Central memory CD8-positive, alpha-beta T cell (primary cell): ENCODE measurements at regions not wholly inside any gene's neighbourhood (a gene's known extent, or its start where the extent isn't known, plus 50 kb on each side); places are given as distances from the start of the nearest gene placed in this dataset.
A peak's percentile ranks its signal among the peaks of the same experiment; 100 is the strongest.

Experiments used
- ATAC-seq: fragments of 150-1000 bp; cut with Tn5 transposase; replicated peaks from 2 replicates; pipeline ENCODE4 v1.10.0; 2022; ENCODE audit warnings: mild to moderate bottlenecking, moderate FRiP score, moderate number of reproducible peaks; ENCODE audit not compliant: poor library complexity, severe bottlenecking; ENCODE audit errors: extremely low read depth
- DNase-seq, 2 donors: peaks; one replicate each; pipeline ENCODE4 v3.0.0; 2021; ENCODE audit warnings: low spot score in 2 of 2
- H3K27ac Mint-ChIP-seq: one replicate; pipeline ENCODE4 v1.8.0; 2022; ENCODE audit warnings: low read depth, mild to moderate bottlenecking, moderate library complexity, mixed read lengths
- H3K27me3 Mint-ChIP-seq: one replicate; pipeline ENCODE4 v1.8.0; 2022; ENCODE audit warnings: mixed read lengths
- H3K36me3 Mint-ChIP-seq: one replicate; pipeline ENCODE4 v1.8.0; 2022; ENCODE audit warnings: mild to moderate bottlenecking, moderate library complexity, mixed read lengths; ENCODE audit not compliant: insufficient read depth
- H3K4me1 Mint-ChIP-seq: one replicate; pipeline ENCODE4 v1.8.0; 2022; ENCODE audit warnings: mixed read lengths
- H3K4me3 Mint-ChIP-seq: one replicate; pipeline ENCODE4 v1.8.0; 2022; ENCODE audit warnings: mild to moderate bottlenecking, moderate library complexity, mixed read lengths
- H3K9me3 Mint-ChIP-seq: one replicate; pipeline ENCODE4 v1.8.0; 2022; ENCODE audit warnings: mixed read lengths

DNA sequence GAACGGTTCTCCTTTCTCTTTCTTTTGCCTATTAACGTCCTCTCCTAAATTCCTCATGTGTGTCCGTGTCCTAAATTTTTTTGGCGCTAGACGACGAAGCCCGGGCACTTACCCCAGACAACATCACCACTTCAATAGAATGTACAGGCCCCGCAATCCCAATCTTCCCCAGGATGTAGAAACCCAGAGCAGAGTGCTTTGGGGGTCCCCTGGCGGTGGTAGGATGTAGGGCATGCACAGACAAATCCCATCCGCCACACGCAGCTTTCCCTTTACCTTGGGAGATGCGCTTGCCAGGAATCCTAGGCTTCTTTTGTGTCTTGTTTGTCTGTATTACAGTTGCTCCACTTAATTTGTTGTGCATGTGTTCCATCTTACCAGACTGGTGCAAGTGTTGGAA lies 417.3 kb upstream of the ARID1B start:
- no peak for DNase-seq
- H3K4me1 Mint-ChIP-seq, result no peaks in the 10 kb centered on the region
- H3K36me3 Mint-ChIP-seq, result peaks cover 2% of the 10 kb centered on the region
- no peak overlapping the region for H3K27ac Mint-ChIP-seq
- no peak for ATAC-seq
- H3K4me3 Mint-ChIP-seq, result no peak overlapping the region
- peaks cover 11% of the 10 kb centered on the region for H3K9me3 Mint-ChIP-seq
- peaks cover 30% of the 10 kb centered on the region for H3K27me3 Mint-ChIP-seq

DNA sequence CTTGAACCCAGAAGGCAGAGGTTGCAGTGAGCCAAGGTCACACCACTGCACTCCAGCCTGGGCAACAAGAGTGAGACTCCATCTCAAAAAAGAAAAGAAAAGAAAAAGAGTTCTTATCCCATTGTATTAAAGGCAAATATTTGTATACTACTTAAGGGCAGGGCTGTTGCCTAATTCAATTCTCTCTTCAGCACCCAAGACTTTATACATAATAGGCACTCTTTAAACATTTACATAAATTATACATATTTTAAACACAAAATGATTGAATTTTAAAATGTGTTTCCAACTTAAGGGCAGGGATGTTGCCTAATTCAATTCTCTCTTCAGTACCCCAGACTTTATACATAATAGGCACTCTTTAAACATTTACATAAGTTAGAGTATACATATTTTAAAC lies 424.3 kb upstream of the ARID1B start:
- Mint-ChIP-seq H3K36me3 (peaks cover 2% of the 10 kb centered on the region), H3K4me3 (no peak overlapping the region), H3K9me3 (peaks cover 6% of the 10 kb centered on the region), H3K4me1 (no peaks in the 10 kb centered on the region), H3K27ac (no peak overlapping the region), H3K27me3 (peaks cover 34% of the 10 kb centered on the region)
- no peak for ATAC-seq
- no peak for DNase-seq

DNA sequence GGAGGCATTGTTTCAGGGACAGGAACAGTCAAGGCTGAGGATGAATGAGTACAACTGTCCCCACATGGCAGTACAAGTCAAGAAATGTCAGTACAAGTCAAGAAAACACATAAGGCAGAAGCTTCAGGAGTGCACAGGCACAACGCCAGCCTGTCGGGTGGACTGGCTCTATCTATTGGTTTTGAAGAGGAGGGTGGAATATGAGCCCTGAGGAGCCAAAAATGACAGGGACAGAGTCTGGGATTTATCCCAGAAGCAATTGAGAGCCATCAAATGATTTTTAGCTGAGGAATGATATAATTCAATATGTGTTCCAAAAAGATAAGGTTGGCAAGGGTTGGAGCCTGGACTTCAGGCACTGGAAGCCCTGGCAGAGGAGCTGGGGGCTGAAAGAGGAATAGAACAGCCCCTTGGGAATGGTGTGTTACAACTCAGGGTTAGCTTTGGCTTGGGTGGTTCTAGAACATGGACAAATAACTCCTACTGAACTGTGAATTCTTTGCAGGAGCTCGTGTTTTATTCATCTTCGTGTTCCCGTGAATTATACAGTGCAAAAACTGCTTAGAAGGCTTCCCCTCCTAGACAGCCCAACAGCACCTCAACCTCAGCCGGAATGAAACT lies 425.7 kb upstream of the ARID1B start:
- Mint-ChIP-seq H3K9me3 (no peaks in the 10 kb centered on the region), H3K27ac (no peak overlapping the region), H3K36me3 (no peaks in the 10 kb centered on the region), H3K4me1 (no peaks in the 10 kb centered on the region), H3K4me3 (no peak overlapping the region), H3K27me3 (peaks cover 22% of the 10 kb centered on the region)
- DNase-seq, result no peak
- no peak for ATAC-seq

DNA sequence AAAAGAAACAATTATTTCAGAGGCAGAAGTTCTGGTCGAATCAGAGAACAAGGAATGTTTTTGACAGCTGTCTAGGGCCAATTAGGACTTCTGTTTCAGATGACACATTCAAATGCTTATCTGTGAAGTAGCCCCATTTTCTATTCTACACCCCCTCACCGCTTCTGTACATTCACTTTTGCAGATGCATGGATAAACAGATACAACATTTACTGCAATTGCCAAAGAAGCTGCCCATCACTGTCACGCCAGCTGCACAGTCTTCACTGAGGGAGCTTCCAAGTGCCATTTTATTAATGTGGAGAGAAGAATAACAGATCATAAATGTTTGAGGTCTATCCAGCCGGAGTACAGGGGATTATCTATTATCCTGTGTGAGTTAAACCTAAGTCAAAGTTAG lies 426.8 kb upstream of the ARID1B start:
- ATAC-seq, result no peak
- no peak for DNase-seq
- Mint-ChIP-seq H3K27me3 (peaks cover 22% of the 10 kb centered on the region), H3K9me3 (no peaks in the 10 kb centered on the region), H3K4me1 (no peaks in the 10 kb centered on the region), H3K27ac (no peak overlapping the region), H3K4me3 (no peak overlapping the region), H3K36me3 (no peaks in the 10 kb centered on the region)

DNA sequence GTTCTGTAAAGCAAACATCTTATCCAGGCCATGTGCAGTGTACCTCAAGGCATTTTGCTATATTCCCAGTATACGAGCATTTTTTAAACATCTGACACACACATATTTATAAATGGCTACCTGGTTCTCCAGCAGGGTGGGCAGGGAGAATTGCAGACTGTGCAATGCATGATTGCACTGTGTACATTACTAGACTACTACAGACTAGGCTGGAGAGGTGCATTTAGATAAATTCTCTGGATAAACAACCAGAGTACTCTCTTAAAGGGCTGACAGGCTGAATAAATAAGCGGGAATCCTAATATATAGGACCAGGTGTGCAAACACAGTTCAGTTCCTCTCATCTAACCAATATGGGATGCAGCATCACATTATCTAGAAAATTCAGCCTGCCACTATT lies 428.3 kb upstream of the ARID1B start:
- no peaks in the 10 kb centered on the region for H3K4me1 Mint-ChIP-seq
- H3K27ac Mint-ChIP-seq, result no peak overlapping the region
- ATAC-seq (no peak), DNase-seq (no peak)
- H3K36me3 Mint-ChIP-seq, result no peaks in the 10 kb centered on the region
- peaks cover 22% of the 10 kb centered on the region for H3K27me3 Mint-ChIP-seq
- no peaks in the 10 kb centered on the region for H3K9me3 Mint-ChIP-seq
- no peak overlapping the region for H3K4me3 Mint-ChIP-seq

DNA sequence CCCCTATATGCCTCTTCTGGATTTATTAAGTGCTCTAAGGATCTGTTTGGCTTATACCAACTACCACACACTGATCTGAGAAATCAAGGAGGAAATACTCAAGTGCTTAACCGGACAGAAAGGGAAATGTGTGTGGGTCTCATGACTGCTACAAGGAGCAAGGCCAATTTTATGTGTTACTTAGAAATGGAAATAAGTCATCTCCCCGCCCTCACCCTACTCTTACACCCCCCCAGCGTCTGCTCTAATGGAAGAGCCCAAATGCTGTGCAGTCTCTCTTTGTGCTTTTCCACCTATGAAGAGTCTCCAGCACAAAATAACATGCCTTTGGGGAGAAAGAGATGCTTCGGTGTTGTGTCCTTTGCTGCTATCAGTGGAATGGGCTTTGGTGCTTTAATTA lies 428.8 kb upstream of the ARID1B start:
- Mint-ChIP-seq H3K27me3 (peaks cover 22% of the 10 kb centered on the region), H3K36me3 (no peaks in the 10 kb centered on the region), H3K4me3 (no peak overlapping the region), H3K4me1 (no peaks in the 10 kb centered on the region), H3K27ac (no peak overlapping the region), H3K9me3 (no peaks in the 10 kb centered on the region)
- DNase-seq (no peak), ATAC-seq (no peak)

DNA sequence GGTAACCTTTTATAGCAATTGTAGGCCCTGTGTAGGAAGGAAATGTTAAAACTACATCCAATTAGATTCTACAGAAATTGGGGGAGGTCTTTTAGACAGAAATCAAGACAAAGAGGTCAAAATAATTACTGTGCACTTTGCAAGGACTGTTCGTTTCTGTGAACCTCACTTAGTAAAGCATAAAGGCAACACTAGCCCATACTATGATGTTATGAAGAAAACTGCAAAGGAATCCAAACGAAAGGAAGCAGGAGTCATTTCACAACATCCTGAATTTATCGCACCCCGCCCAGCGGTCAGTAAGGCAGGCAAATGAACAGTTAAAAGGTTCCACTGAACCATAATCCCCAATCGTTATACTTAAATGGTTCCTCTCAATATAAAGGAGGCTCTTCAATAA lies 429.5 kb upstream of the ARID1B start:
- no peaks in the 10 kb centered on the region for H3K36me3 Mint-ChIP-seq
- DNase-seq (no peak), ATAC-seq (no peak)
- no peaks in the 10 kb centered on the region for H3K4me1 Mint-ChIP-seq
- no peaks in the 10 kb centered on the region for H3K9me3 Mint-ChIP-seq
- peaks cover 19% of the 10 kb centered on the region for H3K27me3 Mint-ChIP-seq
- H3K27ac Mint-ChIP-seq, result no peak overlapping the region
- no peak overlapping the region for H3K4me3 Mint-ChIP-seq

DNA sequence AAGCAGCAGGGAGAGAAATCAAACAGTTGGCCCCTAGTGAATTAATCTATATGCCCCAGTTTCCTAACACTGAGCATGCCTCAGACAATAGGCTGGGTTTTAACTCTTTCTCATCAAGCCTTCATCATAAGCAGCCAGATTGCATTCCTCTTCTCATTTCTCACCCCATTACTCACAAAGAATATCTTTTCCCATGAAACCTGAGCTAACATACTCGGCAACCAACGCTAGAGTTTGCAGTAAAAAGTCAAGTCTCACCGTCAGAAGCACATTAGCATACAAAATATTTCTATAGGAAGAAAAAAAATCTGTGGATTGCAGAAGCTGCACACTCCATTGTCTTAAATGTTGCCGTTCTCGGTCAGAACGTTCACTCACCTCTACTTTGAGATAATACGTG lies 429.9 kb upstream of the ARID1B start:
- no peak overlapping the region for H3K27ac Mint-ChIP-seq
- H3K36me3 Mint-ChIP-seq, result no peaks in the 10 kb centered on the region
- H3K4me3 Mint-ChIP-seq, result no peak overlapping the region
- DNase-seq, result no peak
- no peaks in the 10 kb centered on the region for H3K9me3 Mint-ChIP-seq
- ATAC-seq, result no peak
- H3K27me3 Mint-ChIP-seq, result peaks cover 15% of the 10 kb centered on the region
- H3K4me1 Mint-ChIP-seq, result no peaks in the 10 kb centered on the region

DNA sequence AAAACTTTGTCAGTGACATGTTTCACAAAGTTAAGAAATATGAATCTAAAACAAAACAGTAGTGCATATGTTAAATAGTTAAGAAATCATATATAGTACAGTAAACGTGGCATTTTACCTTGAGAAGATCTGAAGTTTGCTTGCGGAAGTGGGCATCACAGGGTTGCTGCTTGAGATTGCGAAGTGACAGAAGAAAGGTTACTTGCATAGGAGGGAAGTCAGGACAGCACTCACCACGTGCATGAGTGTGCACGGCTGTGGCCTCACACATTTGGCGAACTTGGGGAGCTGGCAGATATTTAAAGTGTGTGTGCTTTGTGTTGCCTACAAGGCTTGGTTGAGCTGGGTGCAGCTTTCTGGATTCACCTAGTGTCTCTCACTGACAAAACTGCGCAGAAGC lies 431.5 kb upstream of the ARID1B start:
- Mint-ChIP-seq H3K4me3 (no peak overlapping the region), H3K27me3 (peaks cover 14% of the 10 kb centered on the region), H3K36me3 (no peaks in the 10 kb centered on the region), H3K9me3 (no peaks in the 10 kb centered on the region), H3K4me1 (no peaks in the 10 kb centered on the region), H3K27ac (no peak overlapping the region)
- ATAC-seq (no peak), DNase-seq (no peak)

DNA sequence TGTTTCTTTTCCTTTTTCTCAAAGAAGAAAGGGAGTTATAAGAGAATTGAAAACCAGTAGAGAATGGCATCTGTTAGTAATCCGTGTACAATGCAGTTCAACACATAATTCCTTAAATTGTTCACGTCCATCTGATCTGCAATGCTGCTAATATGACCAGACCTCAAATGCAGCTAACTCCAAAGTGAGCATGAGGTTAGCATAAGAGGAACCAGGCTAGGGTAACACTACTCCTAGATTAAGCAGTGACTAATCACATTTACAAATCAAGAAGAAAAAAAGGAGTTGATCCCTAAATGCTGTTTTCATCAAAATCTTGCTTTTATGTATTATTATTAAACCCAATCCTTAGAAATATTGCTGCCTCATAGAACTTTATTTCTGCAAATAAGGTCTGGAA lies 432.7 kb upstream of the ARID1B start:
- Mint-ChIP-seq H3K4me1 (no peaks in the 10 kb centered on the region), H3K9me3 (no peaks in the 10 kb centered on the region), H3K36me3 (no peaks in the 10 kb centered on the region), H3K27me3 (peaks cover 26% of the 10 kb centered on the region), H3K4me3 (no peak overlapping the region), H3K27ac (no peak overlapping the region)
- DNase-seq (no peak), ATAC-seq (no peak)

DNA sequence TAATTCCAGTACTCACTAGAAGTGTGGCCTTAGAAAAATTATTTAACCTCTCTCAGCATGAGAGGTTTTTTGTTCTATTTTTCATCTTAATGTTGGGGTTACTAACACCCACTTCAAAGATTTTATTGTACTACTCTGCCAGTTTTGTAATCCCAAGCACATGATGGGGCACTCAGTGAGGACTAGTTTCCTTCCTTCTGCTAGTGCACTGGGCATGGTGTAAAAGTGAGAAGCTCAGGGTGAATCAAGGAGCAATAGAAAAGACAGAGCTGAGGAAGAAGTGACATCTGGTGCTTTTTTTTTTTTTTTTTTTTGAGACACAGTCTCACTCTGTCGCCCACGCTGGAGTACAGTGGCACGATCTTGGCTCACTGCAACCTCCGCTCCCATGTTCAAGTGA lies 439.4 kb upstream of the ARID1B start:
- H3K4me1 Mint-ChIP-seq, result no peaks in the 10 kb centered on the region
- no peak overlapping the region for H3K27ac Mint-ChIP-seq
- DNase-seq (no peak), ATAC-seq (no peak)
- peaks cover 7% of the 10 kb centered on the region for H3K9me3 Mint-ChIP-seq
- no peaks in the 10 kb centered on the region for H3K36me3 Mint-ChIP-seq
- peaks cover 37% of the 10 kb centered on the region for H3K27me3 Mint-ChIP-seq
- no peak overlapping the region for H3K4me3 Mint-ChIP-seq

DNA sequence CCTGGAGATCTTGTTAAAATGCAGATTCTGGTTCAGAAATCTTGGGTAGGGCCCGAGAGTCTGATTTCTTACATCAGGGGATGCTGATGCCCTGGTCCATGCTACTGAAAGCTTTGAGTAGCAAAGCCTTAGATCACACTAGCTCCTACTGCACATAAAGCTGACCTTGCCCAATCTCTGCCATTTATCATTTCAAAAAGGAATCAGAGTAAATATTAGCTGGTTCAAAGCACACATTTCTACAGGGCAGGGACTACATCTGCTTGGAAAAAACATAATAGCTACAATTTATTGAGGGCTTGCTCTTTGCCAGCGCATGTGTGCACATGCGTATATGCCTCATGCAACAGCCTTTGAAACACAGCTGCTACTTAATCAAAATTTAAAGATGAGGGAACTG lies 440.4 kb upstream of the ARID1B start:
- Mint-ChIP-seq H3K36me3 (no peaks in the 10 kb centered on the region), H3K27me3 (peaks cover 33% of the 10 kb centered on the region), H3K4me3 (no peak overlapping the region), H3K4me1 (no peaks in the 10 kb centered on the region), H3K9me3 (peaks cover 14% of the 10 kb centered on the region), H3K27ac (no peak overlapping the region)
- ATAC-seq, result no peak
- DNase-seq, result no peak

DNA sequence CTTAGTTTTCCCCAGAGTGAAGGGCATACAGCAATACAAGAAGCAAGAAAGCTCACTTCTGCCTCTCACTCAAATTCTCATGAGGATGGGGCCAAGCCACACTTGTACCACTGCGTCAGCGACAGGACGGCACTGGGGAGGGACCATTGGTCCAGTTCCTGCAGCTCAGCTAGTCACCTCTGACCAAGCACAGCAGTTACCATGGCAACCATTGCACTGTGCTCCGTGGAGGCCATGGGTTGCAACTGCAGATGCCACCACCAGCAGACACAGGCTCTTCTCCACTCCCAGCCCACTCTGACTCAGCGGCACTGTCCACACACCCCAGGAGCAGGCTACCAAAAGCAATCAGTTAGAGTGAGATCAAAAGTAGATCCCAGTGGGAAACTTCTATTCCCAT lies 441.1 kb upstream of the ARID1B start:
- Mint-ChIP-seq H3K4me3 (no peak overlapping the region), H3K27me3 (peaks cover 26% of the 10 kb centered on the region), H3K4me1 (no peaks in the 10 kb centered on the region), H3K27ac (no peak overlapping the region), H3K36me3 (no peaks in the 10 kb centered on the region), H3K9me3 (peaks cover 16% of the 10 kb centered on the region)
- ATAC-seq (no peak), DNase-seq (no peak)

DNA sequence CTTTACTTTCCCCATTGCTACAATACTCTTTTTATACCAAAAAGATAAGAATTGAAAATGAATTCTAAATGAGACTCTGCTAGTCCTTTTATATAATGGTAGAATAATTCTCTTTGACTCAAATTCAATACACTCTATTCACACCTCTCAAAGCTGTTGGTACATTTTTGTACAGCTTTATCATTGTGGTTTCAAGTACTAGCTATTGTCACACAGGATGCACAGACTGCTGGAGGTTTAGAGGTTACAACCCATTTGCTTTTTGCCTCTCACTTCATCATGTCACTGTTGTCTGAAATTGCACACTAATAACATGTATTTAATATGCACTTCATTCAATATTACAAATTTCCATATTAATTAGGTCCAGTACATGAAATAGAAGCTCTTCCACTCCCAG lies 442.2 kb upstream of the ARID1B start:
- Mint-ChIP-seq H3K27me3 (peaks cover 15% of the 10 kb centered on the region), H3K27ac (no peak overlapping the region), H3K4me3 (no peak overlapping the region), H3K9me3 (peaks cover 20% of the 10 kb centered on the region), H3K4me1 (no peaks in the 10 kb centered on the region), H3K36me3 (no peaks in the 10 kb centered on the region)
- ATAC-seq (peak; percentile 28), DNase-seq (no peak)
